Right lobe of liver (tissue), 6 donors: ENCODE measurements at regions not wholly inside any gene's neighbourhood (a gene's known extent, or its start where the extent isn't known, plus 50 kb on each side); places are given as distances from the start of the nearest gene placed in this dataset.

Source experiments
- ATAC-seq, 4 donors: fragments of 200-7000 bp; cut with Tn5 transposase; one replicate each; pipeline ENCODE4 v1.9.1; 2020; ENCODE audit warnings: mild to moderate bottlenecking in 4 of 4, moderate library complexity in 4 of 4
- DNase-seq, 3 donors: peaks; one replicate each; pipeline ENCODE4 v3.0.0-alpha.2; 2020
- H3K27ac ChIP-seq, 3 donors: fragments of 200-600 bp; one replicate each; pipeline ENCODE4 v1.8.0; 2022
- H3K27me3 ChIP-seq, 2 donors: fragments of 200-600 bp; one replicate each; pipeline ENCODE4 v1.8.0; 2022
- H3K36me3 ChIP-seq, 4 donors: fragments of 200-600 bp; sonication (generic) in 1 of 4; one replicate each; pipeline versions ENCODE4 v1.5.1 to v1.8.0; 2017 to 2022; ENCODE audit warnings: control low read depth in 1 of 4
- H3K4me1 ChIP-seq, 4 donors: fragments of 200-600 bp; sonication (generic) in 1 of 4; one replicate each; pipeline versions ENCODE4 v1.5.1 to v1.8.0; 2017 to 2022; ENCODE audit warnings: control low read depth in 1 of 4
- H3K4me3 ChIP-seq, 3 donors: fragments of 200-600 bp; one replicate each; pipeline ENCODE4 v1.8.0; 2022
- H3K9me3 ChIP-seq, 4 donors: fragments of 200-600 bp; sonication (generic) in 1 of 4; one replicate each; pipeline versions ENCODE4 v1.5.1 to v1.8.0; 2017 to 2022; ENCODE audit warnings: control low read depth in 1 of 4
- CTCF ChIP-seq, 4 donors: fragments of 200-600 bp in 3 of 4; fragments of 450-650 bp in 1 of 4; IDR thresholded peaks; one replicate each; pipeline versions ENCODE4 v1.5.1 to v1.8.0; 2016 to 2022; ENCODE audit warnings: antibody characterized with exemption in 4 of 4, mild to moderate bottlenecking in 2 of 4
- POLR2A ChIP-seq: fragments of 450-650 bp; IDR thresholded peaks from one replicate; pipeline ENCODE4 v1.6.1; 2017; ENCODE audit warnings: antibody characterized with exemption, mild to moderate bottlenecking
- WGBS: methylation state at CpG from one replicate; pipeline ENCODE4 v1.1.6; 2018; ENCODE audit warnings: low coverage, low lambda C conversion rate; ENCODE audit not compliant: insufficient coverage; ENCODE audit errors: missing lambda C conversion rate; 5-methylcytosine and 5-hydroxymethylcytosine counted together
- intact Hi-C, 2 donors: fragments of 100-400 bp; cut with DNase I; formaldehyde crosslinking; loops; one replicate each; pipeline versions ENCODE4 v1.11.2 to v1.14.1; 2022
- donor health status: DM: no; HTN: yes; CAD: no.
- donor health status: DM: no; HTN: no; CAD: no.
- donor health status: DM: no; HTN: no; CAD: no.
- donor health status: DM: no; HTN: yes; CAD: no.
- donor health status: DM: no; HTN: yes; CAD: no.

DNA sequence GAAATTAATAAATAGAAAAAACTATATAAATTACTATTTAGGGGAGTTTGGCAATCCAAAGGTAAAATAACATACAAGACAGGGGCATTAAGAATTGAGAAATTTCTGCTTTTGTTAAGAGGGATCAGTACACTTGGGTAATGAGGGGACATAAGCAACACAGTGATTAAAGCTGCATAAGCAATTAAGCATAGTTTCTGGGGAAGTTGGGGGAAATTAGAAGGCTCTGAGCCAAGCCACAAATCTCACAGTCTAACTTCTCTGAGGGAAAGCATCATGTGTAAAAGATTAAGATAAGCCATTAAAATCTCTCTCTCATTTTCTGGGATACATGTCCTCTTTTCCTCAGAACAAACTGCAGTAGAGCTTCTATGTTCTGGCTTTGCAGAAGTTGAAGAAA, 533.9 kb upstream of the LRFN5 start:
- intact Hi-C loops: no loop called here
- ATAC-seq (no peak), DNase-seq (no peak)
- no peaks in the 10 kb centered on the region for H3K9me3 ChIP-seq
- H3K4me3 ChIP-seq: no peak overlapping the region
- no peaks in the 10 kb centered on the region for H3K27me3 ChIP-seq
- no peak for TF ChIP-seq CTCF (IDR thresholded peaks at IDR 0.05)
- TF ChIP-seq POLR2A: no peak
- H3K36me3 ChIP-seq: no peaks in the 10 kb centered on the region
- H3K4me1 ChIP-seq: no peaks in the 10 kb centered on the region
- H3K27ac ChIP-seq: no peak overlapping the region

- intact Hi-C loops: no loop called here
Measured at GRCh38 chr14:41071351-41071750, 535.3 kb upstream of the LRFN5 start.

GRCh38 chr14:41062826-41063225, 543.9 kb upstream of the LRFN5 start:
- no peaks in the 10 kb centered on the region for H3K36me3 ChIP-seq
- no peak overlapping the region for H3K27ac ChIP-seq
- 0% methylated on average over 1 of the region's 1 CpG for WGBS
- ATAC-seq: no peak
- no peaks in the 10 kb centered on the region for H3K27me3 ChIP-seq
- no peak for DNase-seq
- TF ChIP-seq POLR2A (no peak), CTCF (IDR thresholded peaks at IDR 0.05) (no peak)
- H3K4me1 ChIP-seq: no peaks in the 10 kb centered on the region
- intact Hi-C loops: no loop called here
- no peaks in the 10 kb centered on the region for H3K9me3 ChIP-seq
- H3K4me3 ChIP-seq: no peak overlapping the region

More at GRCh38 chr14:41071351-41071750, 535.3 kb upstream of the LRFN5 start:
- H3K27me3 ChIP-seq: no peaks in the 10 kb centered on the region
- no peak overlapping the region for H3K4me3 ChIP-seq
- WGBS: 74% methylated on average over 2 of the region's 2 CpGs
- TF ChIP-seq CTCF (IDR thresholded peaks at IDR 0.05) (no peak), POLR2A (no peak)
- H3K27ac ChIP-seq: no peak overlapping the region
- H3K9me3 ChIP-seq: no peaks in the 10 kb centered on the region
- H3K4me1 ChIP-seq: no peaks in the 10 kb centered on the region
- ATAC-seq: no peak
- H3K36me3 ChIP-seq: no peaks in the 10 kb centered on the region
- DNase-seq: no peak

- WGBS: 29% methylated on average over 1 of the region's 1 CpG
- DNase-seq: no peak
- Histone ChIP-seq H3K4me3 (no peak overlapping the region), H3K4me1 (no peaks in the 10 kb centered on the region), H3K27me3 (no peaks in the 10 kb centered on the region), H3K27ac (no peak overlapping the region), H3K36me3 (no peaks in the 10 kb centered on the region), H3K9me3 (no peaks in the 10 kb centered on the region)
- no peak for ATAC-seq
- TF ChIP-seq POLR2A (no peak), CTCF (IDR thresholded peaks at IDR 0.05) (no peak)
- intact Hi-C loops: no loop called here
Measured at GRCh38 chr14:41055589-41055988, 551.1 kb upstream of the LRFN5 start.

DNA sequence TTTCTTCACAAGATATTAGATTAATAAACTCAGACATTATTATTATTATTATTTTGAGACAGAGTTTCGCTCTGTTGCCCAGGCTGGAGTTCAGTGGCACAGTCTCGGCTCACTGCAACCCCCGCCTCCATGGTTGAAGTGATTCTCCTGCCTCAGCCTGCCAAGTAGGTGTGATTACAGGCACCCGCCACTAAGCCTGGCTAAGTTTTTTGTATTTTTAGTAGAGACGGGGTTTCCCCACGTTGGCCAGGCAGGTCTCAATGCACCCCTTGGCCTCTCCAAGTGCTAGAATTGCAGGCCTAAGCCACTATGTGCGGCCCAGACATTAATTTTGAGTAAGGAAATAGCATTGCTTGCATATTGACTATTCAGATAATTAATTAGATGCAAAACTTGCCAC, 554.9 kb upstream of the LRFN5 start:
- WGBS: 43% methylated on average over 4 of the region's 7 CpGs
- TF ChIP-seq CTCF (IDR thresholded peaks at IDR 0.05) (no peak), POLR2A (no peak)

More for the DNA sequence above, 554.9 kb upstream of the LRFN5 start:
- H3K36me3 ChIP-seq: no peaks in the 10 kb centered on the region
- intact Hi-C loops: no loop called here
- DNase-seq (no peak), ATAC-seq (no peak)
- H3K9me3 ChIP-seq: no peaks in the 10 kb centered on the region
- H3K4me1 ChIP-seq: no peaks in the 10 kb centered on the region
- H3K4me3 ChIP-seq: no peak overlapping the region
- no peak overlapping the region for H3K27ac ChIP-seq
- H3K27me3 ChIP-seq: no peaks in the 10 kb centered on the region
